SK-N-SH (cell line): ENCODE measurements at regions not wholly inside any gene's neighbourhood (a gene's known extent, or its start where the extent isn't known, plus 50 kb on each side); places are given as distances from the start of the nearest gene placed in this dataset.

Experiments
- CTCF ChIA-PET: fragments of 300-600, 350-600 bp; formaldehyde crosslinking; extraction: SDS; loops from one replicate; lab custom pipeline; 2021; lab: Yijun Ruan, JAX
- POLR2A ChIA-PET: fragments of 350-600 bp; sonication (Branson Sonifier 250); formaldehyde crosslinking; extraction: SDS; loops from one replicate; lab custom pipeline; 2020; ENCODE audit warnings: antibody characterized with exemption, inconsistent platforms; lab: Yijun Ruan, JAX
- DNase-seq: peaks from one replicate; pipeline ENCODE4 v3.0.0; 2012
- H2AFZ ChIP-seq: fragments of 200-600 bp; sonication (generic); 2 replicates; pipeline ENCODE4 v1.8.1; 2016; ENCODE audit warnings: antibody characterized with exemption, mild to moderate bottlenecking, low read depth
- H3F3A ChIP-seq: fragments of 200-600 bp; sonication (generic); replicated peaks from 2 replicates; pipeline ENCODE3; 2016; ENCODE audit warnings: antibody characterized with exemption, mild to moderate bottlenecking; ENCODE audit not compliant: insufficient read depth
- H3K27ac ChIP-seq, 2 experiments: fragments of 200-500 bp in 1 of 2; fragments of 200-600 bp in 1 of 2; sonication (Bioruptor generic) in 1 of 2; sonication (generic), shearing (Covaris generic) in 1 of 2; 2 replicates each; pipeline versions ENCODE4 v1.5.1 to v1.6.1; 2014 to 2016; ENCODE audit warnings: low read depth in 2 of 2, inconsistent platforms in 1 of 2, low read length in 1 of 2, mild to moderate bottlenecking in 1 of 2, mixed read lengths in 1 of 2
- H3K27me3 ChIP-seq: fragments of 200-600 bp; sonication (generic), shearing (Covaris generic); 2 replicates; pipeline ENCODE4 v1.6.1; 2016; ENCODE audit warnings: mixed run types; ENCODE audit not compliant: insufficient read depth
- H3K36me3 ChIP-seq, 2 experiments: fragments of 200-500 bp in 1 of 2; fragments of 200-600 bp in 1 of 2; sonication (Bioruptor generic) in 1 of 2; sonication (generic) in 1 of 2; replicated peaks in 1 of 2; 2 replicates each; pipeline versions ENCODE3 to v1.5.1; 2014 to 2016; ENCODE audit warnings: low read length in 1 of 2, mild to moderate bottlenecking in 1 of 2; ENCODE audit not compliant: insufficient read depth in 2 of 2, control insufficient read depth in 1 of 2
- H3K4me1 ChIP-seq, 2 experiments: fragments of 200-500 bp in 1 of 2; fragments of 200-600 bp in 1 of 2; sonication (Bioruptor generic) in 1 of 2; sonication (generic), shearing (Covaris generic) in 1 of 2; 2 replicates each; pipeline versions ENCODE4 v1.5.1 to v1.6.1; 2014 to 2016; ENCODE audit warnings: low read depth in 1 of 2, low read length in 1 of 2, mixed run types in 1 of 2; ENCODE audit not compliant: insufficient read depth in 2 of 2, control insufficient read depth in 1 of 2
- H3K4me2 ChIP-seq: fragments of 200-600 bp; sonication (generic), shearing (Covaris generic); 2 replicates; pipeline ENCODE4 v1.6.1; 2017; ENCODE audit warnings: mixed run types
- H3K4me3 ChIP-seq, 2 experiments: fragments of 200-500 bp in 1 of 2; fragments of 200-600 bp in 1 of 2; sonication (Bioruptor generic) in 1 of 2; sonication (generic), shearing (Covaris generic) in 1 of 2; 2 replicates each; pipeline versions ENCODE4 v1.5.1 to v1.8.1; 2014 to 2016; ENCODE audit warnings: low read depth in 2 of 2, inconsistent platforms in 1 of 2, low read length in 1 of 2, mild to moderate bottlenecking in 1 of 2, mixed read lengths in 1 of 2, moderate library complexity in 1 of 2
- H3K79me2 ChIP-seq: fragments of 200-600 bp; sonication (generic); 2 replicates; pipeline ENCODE4 v1.8.1; 2017; ENCODE audit warnings: mild to moderate bottlenecking; ENCODE audit not compliant: insufficient read depth
- H3K9ac ChIP-seq: fragments of 200-600 bp; sonication (generic); 2 replicates; pipeline ENCODE4 v1.6.1; 2017; ENCODE audit warnings: mixed run types
- H3K9me2 ChIP-seq: fragments of 200-600 bp; sonication (generic); 2 replicates; pipeline ENCODE4 v1.6.1; 2017; ENCODE audit warnings: mixed run types
- H3K9me3 ChIP-seq: fragments of 200-600 bp; sonication (generic); 2 replicates; pipeline ENCODE4 v1.6.1; 2017; ENCODE audit warnings: mixed run types, mild to moderate bottlenecking, moderate library complexity
- H4K20me1 ChIP-seq: fragments of 200-600 bp; sonication (generic); 2 replicates; pipeline ENCODE4 v1.6.1; 2017; ENCODE audit warnings: mild to moderate bottlenecking, mixed run types; ENCODE audit not compliant: insufficient read depth
- CTCF ChIP-seq: fragments of 200-600 bp; sonication (generic); IDR thresholded peaks from 2 replicates; pipeline ENCODE4 v1.6.1; 2017; ENCODE audit warnings: antibody characterized with exemption, mild to moderate bottlenecking, moderate library complexity
- FOXM1 ChIP-seq: IDR thresholded peaks from 2 replicates; pipeline ENCODE4 v1.4.0; 2012; ENCODE audit warnings: low read depth, mild to moderate bottlenecking
- GATA2 ChIP-seq: sonication (generic); formaldehyde crosslinking; IDR thresholded peaks from 2 replicates; pipeline ENCODE4 v1.5.0; 2020; ENCODE audit warnings: mild to moderate bottlenecking, missing genetic modification reagents
- JUND ChIP-seq: IDR thresholded peaks from 2 replicates; pipeline ENCODE4 v1.4.0; 2012
- MEF2A ChIP-seq: IDR thresholded peaks from 2 replicates; pipeline ENCODE4 v1.4.0; 2012; ENCODE audit warnings: low read depth, borderline replicate concordance
- NRF1 ChIP-seq: IDR thresholded peaks from 2 replicates; pipeline ENCODE4 v1.6.1; 2012; ENCODE audit warnings: low read depth, mild to moderate bottlenecking, low read length
- PBX3 ChIP-seq: IDR thresholded peaks from 2 replicates; pipeline ENCODE4; 2012
- POLR2AphosphoS5 ChIP-seq: IDR thresholded peaks from 2 replicates; pipeline ENCODE4 v1.6.1; 2012; ENCODE audit warnings: low read depth, low read length
- REST ChIP-seq: IDR thresholded peaks from 2 replicates; pipeline ENCODE4 v1.6.1; 2012; ENCODE audit warnings: mild to moderate bottlenecking, low read depth, low read length, moderate library complexity
- RFX5 ChIP-seq: IDR thresholded peaks from 2 replicates; pipeline ENCODE4 v1.6.1; 2012; ENCODE audit warnings: mild to moderate bottlenecking, improper control_type of control experiment, low read length
- SIN3A ChIP-seq: IDR thresholded peaks from 2 replicates; pipeline ENCODE4 v1.6.1; 2012; ENCODE audit warnings: low read depth, mild to moderate bottlenecking, low read length, moderate library complexity, borderline replicate concordance
- TAF1 ChIP-seq: IDR thresholded peaks from 2 replicates; pipeline ENCODE4 v1.6.1; 2012; ENCODE audit warnings: low read depth, mild to moderate bottlenecking, low read length, moderate library complexity, borderline replicate concordance
- TCF12 ChIP-seq: IDR thresholded peaks from 2 replicates; pipeline ENCODE4 v1.4.0; 2012
- TEAD4 ChIP-seq: IDR thresholded peaks from 2 replicates; pipeline ENCODE4 v1.4.0; 2012; ENCODE audit warnings: mild to moderate bottlenecking, borderline replicate concordance; ENCODE audit not compliant: insufficient read depth
- USF2 ChIP-seq: fragments of 150-350 bp; IDR thresholded peaks from 2 replicates; pipeline ENCODE4 v1.6.1; 2017; ENCODE audit warnings: antibody characterized with exemption, low read length, low read depth, borderline replicate concordance
- YY1 ChIP-seq: IDR thresholded peaks from 2 replicates; pipeline ENCODE4 v1.4.0; 2012; ENCODE audit warnings: low read depth, mild to moderate bottlenecking
- ZBTB33 ChIP-seq: IDR thresholded peaks from 2 replicates; pipeline ENCODE4 v1.4.0; 2012; ENCODE audit warnings: low read depth, borderline replicate concordance
- WGBS: methylation state at CpG from one replicate; pipeline ENCODE4 v1.1.6; 2017; ENCODE audit warnings: low lambda C conversion rate; 5-methylcytosine and 5-hydroxymethylcytosine counted together

- Histone ChIP-seq H3K79me2 (no peaks in the 10 kb centered on the region), H3K27me3 (no peaks in the 10 kb centered on the region), H3K9ac (no peak overlapping the region), H4K20me1 (no peaks in the 10 kb centered on the region), H3K9me2 (no peaks in the 10 kb centered on the region), H3K4me2 (no peak overlapping the region), H3K27ac (no peak overlapping the region), H3F3A (no peaks in the 10 kb centered on the region), H3K9me3 (no peaks in the 10 kb centered on the region), H3K4me3 (no peak overlapping the region), H3K36me3 (no peaks in the 10 kb centered on the region), H3K4me1 (no peaks in the 10 kb centered on the region), H2AFZ (no peak overlapping the region)
- DNase-seq, result no peak
- TF ChIP-seq FOXM1 (no peak), TAF1 (no peak), TEAD4 (no peak), ZBTB33 (no peak), USF2 (no peak), REST (no peak), GATA2 (CRISPR knock-in tag) (no peak), MEF2A (no peak), YY1 (no peak), CTCF (no peak), TCF12 (no peak), SIN3A (no peak), JUND (no peak), RFX5 (no peak), PBX3 (no peak), NRF1 (no peak), POLR2AphosphoS5 (no peak)
- WGBS, result 100% methylated on average over 1 of the region's 1 CpG
- ChIA-PET CTCF (no interaction called here), POLR2A (no interaction called here)
Measured at GRCh38 chr12:89879766-89880165, 171.1 kb upstream of the ATP2B1 start.
